Activated CD8-positive, alpha-beta memory T cell treated with anti-CD3 and anti-CD28 coated beads for 24 hours (primary cell): ENCODE measurements at regions not wholly inside any gene's neighbourhood (a gene's known extent, or its start where the extent isn't known, plus 50 kb on each side); places are given as distances from the start of the nearest gene placed in this dataset.

Experiments
- DNase-seq: peaks from one replicate; pipeline ENCODE4 v3.0.0-alpha.2; 2020

DNA sequence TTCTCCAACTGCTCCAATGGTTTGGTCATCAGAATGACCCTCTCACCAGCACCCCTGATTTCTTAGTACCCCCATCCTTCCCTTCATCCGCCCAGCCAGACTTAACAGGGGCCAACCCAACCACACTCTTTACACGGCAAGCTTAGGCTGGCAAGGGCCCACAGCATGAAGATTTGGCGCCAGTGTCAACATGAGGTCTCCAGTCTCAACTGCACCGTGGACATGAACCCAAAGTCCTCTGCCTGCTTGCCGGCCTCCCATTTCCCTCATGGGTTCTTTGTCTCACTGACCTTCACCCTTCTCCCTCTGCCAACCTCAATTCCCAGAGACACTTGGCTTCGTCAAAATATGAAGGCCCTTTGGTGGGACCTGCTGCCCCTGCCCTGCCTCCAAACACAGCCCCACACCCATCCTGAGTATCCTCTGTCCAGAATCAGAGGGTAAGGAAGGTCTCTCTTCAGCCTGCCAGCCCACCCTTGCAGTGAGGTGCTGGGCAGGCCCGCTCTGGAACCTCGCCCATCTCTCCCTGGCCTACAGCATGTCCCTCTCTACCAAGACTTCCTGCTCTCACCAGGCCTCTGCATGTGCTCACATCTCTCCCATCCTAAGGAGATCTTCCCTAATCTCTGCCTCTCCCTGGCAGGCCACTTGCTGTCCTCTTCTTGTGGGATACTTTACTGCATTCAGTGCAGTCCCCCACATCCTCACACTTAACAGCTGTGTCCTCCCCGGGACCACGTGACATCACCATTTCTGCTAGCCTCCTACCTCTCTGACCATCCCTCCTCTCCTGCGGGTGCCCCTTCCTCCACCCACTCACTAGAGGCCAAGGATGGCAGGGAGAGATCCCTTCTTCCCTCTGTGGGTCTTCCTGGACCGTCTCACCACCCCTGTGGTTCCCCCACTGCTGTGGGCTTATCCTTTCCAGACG is 91.7 kb upstream of the ZMIZ1 start:
- no peak for DNase-seq

DNA sequence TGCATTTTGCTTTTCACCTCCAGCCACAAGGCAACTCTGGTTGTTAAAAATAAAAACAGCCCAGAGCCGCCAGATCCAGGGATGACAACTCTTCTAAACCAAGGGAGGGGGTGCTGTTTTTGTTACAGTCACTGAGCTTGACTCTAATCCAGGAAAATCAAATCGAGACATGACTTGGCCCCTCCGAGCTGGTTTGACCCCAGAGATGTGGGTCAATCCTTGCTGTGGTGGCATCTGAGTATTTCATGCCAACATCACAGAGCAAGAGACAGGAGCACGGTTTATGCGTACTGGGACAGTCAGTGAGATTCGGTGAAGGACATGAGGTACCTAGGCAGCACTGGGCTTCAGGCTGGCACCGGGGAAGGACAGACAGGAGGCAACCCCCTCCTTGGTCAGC is 88.8 kb upstream of the ZMIZ1 start:
- no peak for DNase-seq

DNA sequence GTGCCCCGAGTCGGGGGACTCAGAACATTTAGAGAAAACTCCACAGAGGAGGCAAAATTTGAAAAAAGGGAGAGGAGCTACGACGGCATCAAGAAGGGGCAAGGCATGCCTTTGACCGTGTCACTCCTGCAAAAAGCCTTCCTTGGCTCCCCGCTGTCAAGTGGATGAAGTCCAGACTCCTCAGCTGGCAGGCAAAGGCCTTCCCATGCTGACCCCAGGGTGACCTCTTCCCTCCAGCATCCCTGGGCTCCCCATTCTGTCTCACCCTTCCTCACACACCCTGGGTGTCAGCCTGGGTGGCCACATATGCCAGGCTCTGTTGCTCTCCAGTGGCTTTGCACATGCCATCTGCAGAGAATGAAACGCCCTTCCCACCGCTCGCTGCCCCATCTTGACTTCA is 88.4 kb upstream of the ZMIZ1 start:
- DNase-seq = no peak

DNA sequence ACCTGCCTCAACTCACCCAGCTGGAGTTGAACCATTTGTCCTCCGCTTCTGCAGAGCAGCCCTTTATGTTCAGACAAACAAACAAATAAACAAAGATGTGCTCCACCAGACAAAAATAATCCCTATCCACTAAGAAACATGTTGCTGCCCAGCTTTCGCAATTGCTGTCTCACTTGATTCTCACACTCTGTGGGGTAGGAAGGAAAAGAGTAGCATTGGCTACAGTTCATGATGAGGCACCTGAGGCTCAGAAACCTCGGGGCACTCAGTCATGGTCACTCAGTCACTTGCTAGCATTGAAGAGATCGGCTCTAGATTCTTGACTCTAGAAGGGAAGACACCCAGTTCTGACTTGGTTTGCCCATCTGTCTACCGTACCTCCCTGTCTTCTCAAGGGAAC is 88.0 kb upstream of the ZMIZ1 start:
- no peak for DNase-seq

DNA sequence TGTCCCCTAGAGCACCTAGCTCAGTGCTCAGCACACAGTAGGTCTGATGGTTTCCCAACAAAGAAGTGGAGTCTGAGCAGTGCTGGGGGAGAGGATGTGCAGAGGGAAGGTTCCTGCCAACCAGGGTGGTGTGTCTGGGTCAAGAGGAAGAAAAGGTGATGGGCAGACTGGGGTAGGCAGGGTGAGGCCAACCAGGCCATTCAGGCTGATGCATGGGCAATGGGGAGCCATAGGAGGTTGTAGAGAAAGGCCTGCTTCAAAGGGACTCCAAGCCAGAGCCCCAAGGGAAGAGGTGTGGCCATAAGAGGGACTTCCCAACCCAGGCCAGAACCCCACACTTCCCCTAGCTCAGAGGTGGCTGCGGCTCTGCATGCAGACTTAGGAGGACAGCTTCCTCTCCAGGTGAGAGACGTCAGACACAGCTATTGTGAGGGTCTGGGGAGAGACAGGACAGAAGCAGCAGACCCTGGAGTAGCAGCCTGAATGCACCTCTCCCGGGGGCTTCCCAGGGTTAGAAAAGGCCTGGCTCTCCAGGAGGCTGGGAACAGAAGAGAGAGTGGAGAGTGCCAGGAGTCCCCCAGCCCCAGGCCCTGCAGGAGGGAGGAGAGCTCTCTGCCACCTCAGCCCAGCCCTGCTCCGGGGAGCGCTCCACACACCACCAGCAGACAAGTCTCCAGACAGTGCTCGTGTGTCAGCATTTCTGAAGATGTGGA is 87.4 kb upstream of the ZMIZ1 start:
- no peak for DNase-seq

DNA sequence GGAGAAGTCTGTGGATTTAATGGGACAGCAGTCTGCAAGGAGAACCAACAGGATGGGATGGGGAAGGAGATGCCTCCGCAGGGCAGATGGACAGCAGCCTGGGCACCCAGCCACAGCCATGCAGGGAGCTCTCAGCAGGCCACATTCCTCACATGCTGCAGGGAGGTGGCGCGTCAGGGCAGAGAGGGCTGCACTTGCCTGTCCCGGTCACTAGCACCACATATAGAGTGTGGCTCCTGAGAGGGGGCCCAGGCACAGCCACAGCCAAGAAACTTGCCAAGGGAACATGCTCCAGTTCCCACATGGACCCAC is 86.8 kb upstream of the ZMIZ1 start:
- DNase-seq = no peak

DNA sequence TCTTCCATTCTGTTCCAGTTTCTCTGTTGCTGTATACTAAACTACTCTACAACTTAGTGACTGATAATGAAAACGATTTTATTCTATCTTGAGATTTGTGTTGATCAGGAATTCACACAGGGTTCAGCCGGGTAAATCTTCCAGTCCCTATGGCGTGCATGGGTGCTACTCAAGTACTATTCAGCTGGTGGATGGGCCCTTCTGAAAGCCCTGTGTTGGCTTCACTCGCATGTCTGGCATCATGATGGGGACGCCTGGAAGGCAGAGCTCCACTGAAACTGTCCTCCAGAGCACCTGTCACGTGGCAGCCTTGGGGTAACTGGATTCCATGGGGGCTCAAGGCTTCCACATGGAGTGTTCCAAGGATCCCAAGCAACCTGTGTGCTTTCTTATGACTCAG is 86.0 kb upstream of the ZMIZ1 start:
- DNase-seq = no peak

DNA sequence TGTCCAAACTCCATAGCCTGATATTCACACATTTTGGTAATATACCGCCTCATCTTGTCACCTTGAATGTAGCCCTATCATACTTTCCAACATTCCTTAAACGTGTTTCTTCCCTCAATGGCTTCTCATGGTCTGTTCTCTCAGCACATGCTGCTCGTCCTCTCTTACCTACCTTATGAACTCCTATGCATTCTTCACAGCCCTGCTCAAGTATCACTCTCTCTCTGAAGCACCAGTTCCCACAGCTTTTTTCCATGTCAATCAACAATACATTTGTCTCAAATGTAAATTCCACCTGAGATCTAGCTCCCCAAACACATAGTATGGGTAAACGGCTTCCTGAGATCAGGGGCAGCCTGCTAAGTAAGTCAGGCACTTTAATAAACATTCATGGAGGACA is 85.2 kb upstream of the ZMIZ1 start:
- DNase-seq = no peak

DNA sequence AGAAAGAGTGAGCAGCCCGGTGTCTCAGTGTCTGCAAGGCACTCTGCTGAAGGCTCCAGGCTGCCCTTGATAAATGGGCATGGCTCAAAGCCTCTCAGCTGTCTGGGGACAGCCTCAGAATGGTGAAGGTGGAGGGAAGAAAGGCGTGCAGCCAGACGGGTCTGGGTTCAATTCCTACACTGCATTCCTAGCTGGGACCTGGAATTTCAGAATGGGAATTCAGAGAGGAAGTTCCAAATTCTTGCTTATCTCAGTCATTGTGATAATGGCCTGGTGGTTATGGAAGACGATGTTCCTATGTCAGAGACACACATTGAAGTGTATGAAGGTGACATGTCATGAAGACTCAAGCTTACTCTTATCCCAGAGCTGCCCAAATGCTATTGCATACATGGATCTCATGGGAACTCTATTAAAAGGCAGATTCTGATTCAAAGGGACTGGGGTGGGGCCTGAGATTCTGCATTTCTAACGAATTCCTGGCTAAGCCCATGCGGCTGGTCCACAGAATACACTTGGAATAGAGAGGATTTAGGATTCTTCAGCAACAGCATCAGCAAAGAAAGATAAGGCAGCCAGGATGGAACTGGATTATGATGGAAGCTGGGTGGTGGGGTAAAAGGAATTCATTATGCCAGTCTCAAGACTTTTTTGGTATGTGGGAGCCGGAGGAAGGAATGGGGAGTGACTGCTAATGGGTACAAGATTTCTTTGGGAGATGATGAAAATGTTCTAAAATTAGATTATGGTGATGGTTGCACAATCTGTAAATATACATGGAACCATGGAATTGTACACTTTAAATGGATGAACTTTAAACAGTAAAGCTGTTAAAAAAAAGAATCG is 82.6 kb upstream of the ZMIZ1 start:
- no peak for DNase-seq

DNA sequence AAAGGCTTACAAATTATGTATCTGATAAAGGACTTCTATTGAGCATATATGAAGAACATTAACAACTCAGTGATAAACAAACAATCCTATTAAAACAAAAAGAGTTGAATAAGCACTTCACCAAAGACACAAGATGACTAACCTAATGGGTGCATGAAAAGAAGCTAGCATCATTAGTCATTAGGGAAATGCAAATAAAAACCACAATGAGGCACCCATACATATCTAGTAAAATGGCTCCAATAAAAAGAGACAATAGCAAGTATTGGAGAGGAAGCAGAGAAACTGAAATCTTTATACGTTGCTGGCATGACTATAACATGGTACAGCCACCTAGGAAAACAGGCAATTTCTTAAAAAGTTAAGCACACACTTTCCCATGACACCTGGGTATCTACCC is 77.6 kb upstream of the ZMIZ1 start:
- no peak for DNase-seq

DNA sequence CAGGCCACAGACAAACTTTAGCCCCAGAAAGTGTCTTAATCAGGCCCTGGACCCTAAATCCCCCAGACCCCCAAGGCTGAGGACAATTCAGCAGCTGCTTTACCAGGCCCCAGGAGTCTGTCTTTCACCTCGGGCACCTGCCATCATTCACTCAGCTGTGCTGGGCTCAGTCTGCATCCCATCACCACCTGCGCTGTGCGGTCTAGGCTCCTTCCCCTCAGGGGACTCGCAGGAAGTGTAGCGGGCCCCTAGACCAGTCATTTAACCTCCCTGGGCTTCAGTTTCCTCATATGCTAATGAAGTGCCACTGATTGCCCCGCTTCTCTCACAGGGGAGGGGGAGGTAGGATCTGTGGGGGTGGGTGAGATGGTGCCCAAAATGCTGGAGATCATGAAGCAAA is 76.4 kb upstream of the ZMIZ1 start:
- DNase-seq = no peak

DNA sequence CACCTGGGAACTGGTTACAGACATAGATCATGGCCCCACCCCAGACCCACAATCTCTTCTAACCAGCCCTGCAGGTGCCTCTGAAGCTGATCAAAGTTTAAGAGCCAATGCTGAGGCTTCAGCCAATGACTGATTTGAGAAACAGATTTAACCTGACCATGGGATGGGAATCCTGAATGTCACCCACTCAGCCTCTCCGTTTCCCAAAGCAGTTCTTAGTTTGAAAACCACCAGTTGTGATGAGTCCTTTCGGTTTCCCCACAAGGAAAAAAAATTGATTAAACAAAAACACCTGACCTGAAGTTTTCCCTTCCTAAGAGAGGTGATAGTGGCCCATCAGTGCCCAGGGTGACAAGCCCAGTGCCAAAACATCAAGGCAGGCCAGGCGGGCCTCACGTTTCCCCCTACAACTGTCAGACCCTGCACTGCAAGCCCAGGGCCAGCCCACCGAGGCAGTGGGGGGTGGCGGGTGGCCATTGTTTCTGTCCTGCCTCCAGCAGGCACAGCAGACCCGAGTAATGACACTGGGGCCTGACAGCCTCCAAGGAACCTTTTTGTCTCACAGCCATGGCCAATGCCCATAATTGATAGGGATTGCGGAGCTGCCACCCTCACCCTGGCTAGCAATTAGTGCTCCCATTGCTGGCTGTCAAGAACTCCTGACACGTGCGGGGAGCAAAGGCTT is 75.4 kb upstream of the ZMIZ1 start:
- DNase-seq = no peak

DNA sequence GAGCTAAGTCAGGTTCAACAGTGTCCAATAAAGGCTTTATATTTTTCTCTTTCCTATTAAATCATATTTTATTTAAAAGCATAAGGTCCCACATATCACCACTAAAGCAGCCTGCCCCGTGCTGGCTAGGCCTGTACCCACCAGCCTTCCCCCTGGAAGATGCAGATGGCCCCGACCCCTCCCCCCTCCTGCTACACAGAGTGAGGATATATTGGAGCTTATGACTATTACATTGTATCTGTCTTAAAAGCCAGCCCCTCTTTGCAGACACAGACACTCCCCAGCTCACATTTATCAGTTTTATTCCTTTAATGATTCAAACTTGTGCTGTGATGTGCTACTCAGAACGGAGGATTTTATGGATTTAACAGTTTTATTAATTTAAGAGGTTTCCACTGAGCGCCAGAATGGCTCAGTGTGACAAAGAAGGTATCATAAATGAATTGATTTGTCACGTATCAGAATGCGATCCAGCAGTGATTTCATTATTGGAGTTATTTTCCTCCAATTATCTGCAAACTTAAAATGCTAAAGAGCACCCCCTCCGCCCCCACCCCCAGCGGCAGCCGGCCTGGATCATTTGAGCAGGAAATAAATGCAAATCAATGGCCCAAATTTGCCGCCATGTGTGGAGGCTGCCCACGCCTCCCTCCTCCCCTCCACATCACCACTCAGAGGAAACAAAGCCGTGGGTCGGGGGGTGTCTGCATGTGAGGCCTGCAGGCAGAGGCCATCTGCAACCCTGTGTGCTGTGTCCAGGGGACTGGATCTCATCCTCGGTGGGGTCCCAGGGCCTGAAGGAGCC is 72.6 kb upstream of the ZMIZ1 start:
- DNase-seq = no peak

DNA sequence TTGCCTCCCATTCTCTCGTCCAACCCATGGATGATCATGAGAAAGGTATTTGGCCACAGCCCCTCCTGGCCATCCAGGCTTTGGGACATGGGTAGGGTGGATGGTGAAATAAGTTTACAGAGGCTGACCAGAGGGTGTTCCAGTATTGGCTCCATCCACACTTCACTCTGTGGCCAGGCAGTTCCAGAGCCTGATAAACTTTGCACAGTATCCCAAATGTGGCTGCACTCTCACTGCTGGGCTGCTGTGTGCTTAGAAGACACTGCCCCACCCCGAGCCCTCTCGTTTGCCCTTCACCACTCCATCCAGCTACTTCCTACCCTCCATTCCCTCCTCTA is 72.0 kb upstream of the ZMIZ1 start:
- no peak for DNase-seq

DNA sequence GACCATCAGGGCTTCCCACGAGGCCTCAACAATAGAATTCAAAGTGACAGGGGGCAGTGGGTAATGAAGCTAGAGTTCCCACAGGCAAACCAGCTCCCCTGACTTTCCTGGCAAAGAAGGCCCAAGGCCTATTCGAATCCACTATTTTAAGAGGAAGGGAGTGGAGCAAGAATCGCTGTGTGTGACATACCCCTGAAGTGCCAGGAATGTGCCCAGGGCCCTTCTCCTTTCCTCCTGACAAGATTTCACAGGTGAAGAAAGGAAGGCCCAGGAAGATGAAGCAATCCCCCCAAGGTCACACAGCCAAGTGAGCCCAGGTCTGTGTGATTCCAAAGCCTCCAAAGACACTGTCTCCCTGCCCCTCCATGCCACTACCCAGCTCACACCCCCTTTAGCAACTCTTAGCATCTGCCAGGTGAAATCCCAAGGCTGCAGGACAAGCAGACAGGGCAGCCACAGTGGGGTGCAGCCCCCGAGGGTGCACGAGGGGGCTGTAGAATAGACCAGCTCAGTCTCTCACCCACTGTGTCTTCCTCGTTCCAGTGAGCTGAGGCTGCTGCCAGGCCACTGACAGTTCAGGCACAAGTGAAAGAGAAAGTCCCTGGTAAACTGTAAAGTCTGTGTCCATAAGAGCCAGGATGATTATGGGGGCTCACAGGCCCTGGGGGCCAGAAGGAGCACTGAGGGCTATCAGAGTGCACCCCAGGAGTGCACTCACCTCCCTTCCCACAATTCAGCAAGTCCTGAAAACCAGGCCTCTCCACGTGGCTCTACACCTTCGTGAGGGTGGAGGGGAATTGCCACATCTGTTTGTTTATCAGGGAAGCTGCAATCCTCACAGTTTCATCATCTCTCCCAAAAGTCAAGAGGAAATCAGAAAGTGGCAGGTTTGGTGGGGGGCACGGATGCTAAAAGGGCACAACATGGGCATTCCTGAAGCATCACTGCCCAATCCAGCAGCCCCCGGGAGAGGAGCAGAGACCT is 70.8 kb upstream of the ZMIZ1 start:
- DNase-seq = no peak

DNA sequence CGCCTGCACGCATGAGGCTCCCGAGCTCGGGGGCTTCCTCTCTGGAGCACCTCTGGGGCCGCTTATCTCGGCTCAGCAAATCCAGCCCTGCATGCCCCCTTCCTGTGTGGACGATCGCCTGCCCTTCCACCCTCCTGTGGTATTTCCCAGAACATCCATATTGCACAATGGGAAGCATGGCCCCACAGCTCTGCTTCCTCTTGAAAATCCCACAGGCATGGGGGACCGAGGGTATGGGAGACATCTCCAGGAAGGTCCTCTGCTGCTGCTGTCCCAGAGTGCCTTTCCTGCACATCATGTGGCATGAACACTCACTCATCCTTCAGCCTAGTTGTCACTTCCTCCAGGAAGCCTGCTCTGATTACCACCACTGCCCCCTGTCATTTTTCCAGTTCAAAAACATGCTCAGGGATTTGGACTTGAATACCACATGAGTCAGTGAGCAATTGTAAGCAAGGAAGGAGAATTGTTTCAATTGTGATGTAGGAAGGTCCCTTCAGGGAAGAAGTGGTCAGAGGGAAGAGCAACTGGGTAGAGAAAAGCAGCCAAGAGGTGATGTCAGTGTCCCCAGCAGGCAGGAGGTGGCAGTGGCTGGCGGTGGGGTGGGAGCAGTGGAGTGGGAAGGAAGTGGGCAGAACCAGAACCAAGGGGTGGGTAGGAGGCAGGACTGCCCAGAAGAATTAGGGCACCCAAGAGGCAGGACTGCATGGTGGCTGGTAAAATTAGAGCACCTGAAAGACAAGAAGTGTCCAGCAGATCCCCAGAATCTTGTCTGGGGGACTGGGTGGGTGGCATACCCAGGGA is 67.5 kb upstream of the ZMIZ1 start:
- DNase-seq = no peak

DNA sequence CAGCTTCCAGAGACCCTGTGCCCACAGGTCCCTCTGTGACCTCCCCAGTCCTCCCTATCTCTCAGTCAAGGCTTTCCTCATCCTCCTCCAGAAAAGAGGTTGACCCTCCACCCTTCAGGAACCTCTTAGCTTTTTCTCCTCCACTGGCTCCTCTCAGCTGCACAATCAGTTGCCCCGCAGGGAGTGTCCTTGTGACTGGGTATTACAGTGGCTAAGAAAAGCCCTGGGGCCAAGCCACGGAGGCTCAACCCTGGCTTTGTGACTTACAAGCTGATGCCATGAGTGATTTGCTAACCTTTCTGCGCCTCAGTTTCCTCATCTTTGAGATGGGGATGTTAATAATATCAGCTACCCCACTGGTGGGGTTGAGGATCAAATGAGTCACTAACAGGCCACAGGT is 66.4 kb upstream of the ZMIZ1 start:
- no peak for DNase-seq

DNA sequence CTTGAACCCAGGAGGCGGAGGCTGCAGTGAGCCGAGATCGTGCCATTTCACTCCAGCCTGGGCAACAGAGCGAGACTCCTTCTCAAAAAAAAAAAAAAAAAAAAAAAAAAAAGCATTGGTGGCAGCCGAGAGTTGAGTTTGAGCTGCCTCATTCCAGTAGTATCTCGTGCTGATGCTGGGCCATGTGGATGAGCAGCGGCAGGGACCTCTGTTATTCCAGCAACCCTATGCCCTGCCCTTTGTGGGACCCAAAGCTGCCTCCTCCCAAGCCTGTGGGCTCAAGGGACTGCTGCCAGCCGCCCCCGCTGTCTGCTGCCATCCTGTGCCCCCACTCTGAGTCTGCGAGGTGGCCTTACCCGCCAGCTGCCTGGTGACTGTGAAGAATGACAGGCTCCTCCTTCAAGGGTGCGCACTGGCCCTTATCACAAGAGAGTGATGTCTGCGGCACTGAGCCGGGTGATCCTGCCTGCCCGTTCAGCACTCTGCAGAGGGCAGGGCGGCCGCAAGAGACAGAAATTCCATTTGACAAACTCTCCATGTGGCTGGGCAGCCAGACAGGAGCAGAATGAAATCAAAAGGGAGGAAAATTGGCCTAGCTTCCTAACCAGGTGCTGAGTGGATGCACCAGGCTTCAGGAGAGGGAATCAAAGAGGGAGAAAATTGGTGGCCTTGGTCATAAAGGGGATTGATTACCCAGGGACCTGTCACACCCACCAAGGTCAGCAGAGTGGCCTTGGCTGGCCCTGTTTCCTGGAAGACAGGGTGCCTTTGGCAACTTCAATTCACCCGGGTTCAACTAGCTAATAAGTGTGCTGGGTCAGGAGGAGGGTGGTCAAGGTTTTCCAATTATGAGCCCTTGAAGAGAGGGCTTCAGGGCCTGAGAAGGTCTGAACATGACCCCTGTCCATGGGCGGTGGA is 65.3 kb upstream of the ZMIZ1 start:
- no peak for DNase-seq

DNA sequence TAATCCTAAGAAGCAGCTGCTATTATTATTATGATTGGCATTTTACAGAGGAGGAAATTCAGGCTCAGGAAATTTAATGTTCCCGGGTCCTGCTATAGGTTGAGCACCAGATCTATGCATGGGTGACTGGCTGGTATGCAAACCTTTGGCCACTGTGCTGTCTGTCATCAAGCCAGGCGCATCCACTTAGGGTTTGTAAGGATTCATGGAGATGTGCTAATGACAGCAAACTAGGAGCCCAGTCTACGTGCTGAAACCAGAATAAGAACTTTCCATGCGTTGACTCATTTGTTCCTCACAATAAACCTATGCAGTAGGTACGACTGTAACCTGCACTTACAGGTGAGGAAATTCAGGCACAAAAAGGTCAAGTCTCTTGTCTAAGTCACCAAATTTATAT is 64.5 kb upstream of the ZMIZ1 start:
- DNase-seq = no peak
